ENCODE measurements at regions not wholly inside any gene's neighbourhood (a gene's known extent, or its start where the extent isn't known, plus 50 kb on each side); places are given as distances from the start of the nearest gene placed in this dataset.
"Not testable (repeated sequence)": the region's sequence is repeated elsewhere in the genome, so short reads cannot be mapped to it uniquely, and the experiment has no call there.

DNA sequence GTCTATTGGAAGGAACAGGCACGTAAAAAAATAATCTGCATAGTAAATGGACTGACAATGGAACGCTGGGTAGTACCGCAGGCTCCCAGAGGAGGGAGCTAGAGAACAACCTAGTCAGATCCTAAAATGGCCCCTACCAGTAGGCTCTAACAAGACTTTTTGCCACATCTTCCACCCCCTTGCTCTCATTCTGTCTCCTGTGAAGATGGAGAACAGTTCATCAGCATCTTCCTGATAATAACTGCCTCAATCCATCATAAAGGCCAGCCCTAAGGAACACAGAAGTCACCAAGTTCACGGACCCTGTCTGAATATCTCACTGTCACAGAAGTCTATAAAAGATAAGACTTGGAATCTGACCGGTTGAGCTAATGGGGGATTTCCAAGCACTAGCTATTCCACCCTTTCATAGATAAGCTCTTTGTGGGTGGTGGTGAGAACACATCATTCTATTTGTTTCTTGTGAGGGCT lies 133.4 kb downstream of the SLC1A3 start:
- DNase-seq: peak; percentile 19 to 64 (median 43)

DNA sequence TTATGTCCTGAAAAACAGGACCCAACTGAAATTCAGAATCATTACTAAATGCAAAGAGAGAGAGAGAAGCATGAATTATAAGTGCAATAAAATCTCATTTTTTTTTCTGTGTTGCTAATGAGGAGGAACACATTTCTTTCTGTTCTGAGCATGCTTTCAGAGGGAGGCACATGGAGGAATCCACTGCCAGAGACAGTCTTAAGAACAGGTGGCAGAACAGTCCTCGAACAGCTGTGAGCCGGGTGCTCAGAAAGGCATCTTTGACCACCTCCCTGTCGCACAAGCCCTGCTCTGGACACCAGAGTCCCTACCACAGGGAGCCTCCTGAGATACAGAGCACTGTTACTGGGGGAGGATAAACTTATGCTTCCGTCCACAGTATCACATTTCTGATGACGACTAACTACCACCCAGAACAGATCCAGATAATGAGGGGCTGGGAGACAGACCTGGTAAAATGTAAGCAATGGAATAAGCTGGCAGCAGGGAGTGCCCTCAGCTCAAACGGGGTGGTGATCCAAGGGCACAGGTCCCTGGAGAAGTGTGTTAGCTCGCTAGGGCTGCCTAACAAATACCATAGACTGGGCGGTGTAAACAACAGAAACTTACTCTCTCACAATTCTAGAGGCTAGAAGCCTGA lies 134.0 kb downstream of the SLC1A3 start:
- no peak for DNase-seq

DNA sequence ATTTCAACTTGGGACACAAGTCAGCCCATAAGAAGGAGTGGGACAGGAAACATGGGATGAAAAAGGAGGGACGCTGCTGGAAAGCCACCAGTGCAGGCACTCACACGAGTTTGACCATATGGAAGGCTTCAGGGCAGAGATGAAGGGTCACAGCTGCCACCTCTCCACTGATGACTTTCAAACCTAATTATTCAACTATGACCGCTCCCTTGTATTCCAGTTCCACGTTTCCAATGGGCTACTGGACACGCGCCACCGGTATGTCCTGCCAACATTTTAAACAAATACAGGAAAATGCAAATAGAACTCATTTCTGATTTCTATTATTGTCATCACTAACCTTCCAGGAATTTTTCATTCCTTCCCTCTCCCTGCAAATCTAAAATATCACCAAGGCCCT lies 134.7 kb downstream of the SLC1A3 start:
- no peak for DNase-seq

DNA sequence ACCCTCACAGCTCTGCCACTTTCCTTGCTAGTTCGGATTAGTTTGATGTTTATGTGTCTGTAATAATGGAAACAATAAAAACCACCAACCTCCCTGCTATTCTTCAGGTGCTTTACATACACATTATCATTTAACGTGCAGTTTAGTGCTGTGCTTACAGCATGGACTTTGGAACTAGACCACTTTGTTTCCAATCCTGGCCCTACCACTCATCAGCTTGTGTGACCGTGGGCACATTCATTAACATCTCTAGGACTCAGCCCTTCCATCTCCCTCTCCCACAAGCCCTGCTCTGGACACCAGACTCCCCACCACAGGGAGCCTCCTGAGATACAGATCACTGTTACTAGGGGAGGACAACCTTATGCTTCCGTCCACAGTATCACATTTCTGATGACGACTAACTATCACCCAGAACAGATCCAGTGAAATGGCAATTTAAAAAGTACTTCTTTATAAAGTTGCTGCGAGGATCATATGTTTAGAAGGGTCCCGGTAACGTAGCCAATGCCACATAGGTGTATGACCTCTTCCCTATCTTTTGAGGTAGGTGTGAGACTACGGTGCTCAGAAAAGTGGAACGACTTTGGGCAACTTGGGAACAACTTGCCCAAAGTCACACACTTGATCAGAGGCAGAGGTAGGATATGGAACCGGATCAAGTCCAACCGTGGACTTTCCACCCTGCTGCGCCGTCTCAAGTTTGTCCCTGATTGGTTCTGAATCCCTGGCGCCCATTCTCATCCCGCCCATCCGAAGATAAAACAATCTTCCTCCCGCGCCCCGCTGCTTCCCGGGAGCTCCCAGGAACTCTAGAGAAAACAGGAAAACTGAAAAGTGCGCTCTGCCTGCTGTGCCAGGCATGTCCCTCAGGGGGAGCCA lies 132.4 kb upstream of the NIPBL start:
- DNase-seq: no peak

DNA sequence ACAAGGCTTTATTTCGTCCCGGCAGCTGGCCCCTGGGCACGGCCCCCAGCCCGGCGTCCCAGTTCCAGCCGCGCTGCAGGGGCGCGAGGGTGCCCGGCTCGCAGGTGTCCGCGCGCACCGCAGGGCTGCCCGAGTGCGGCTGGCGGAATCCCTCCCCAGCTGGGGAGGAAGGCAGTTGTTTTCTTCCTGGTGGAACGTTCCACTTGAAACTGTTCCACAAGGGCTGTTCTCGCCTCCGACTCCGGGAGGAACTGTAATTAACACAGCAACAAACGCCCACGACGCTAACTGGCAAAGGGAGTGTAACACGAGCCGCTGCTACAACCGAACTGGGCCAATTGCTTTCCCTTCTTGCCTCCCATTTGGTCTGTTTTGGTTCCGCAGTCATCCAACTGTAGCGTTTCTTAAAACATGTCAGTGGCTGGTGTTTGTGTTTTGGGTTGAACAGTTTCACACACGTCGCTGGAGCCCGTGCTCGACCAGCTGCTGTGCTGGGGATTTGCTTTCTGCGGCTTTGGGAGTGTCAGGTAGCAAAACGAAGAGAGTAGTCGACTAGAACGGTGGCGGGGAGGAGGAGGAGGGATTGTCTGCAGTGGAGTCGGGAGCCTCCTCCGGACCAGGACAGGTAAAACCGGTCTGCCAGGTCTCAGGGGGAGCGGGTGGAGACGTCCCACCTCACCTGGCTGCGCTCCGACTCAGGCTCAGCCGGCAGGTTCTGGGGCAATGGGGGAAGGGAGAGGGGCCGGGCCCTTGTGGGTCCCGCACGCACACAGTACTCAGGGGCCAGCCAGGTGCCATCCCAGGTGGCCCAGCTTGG lies 131.6 kb upstream of the NIPBL start:
- peak in 1 of 5 experiments; percentile 26 for DNase-seq

DNA sequence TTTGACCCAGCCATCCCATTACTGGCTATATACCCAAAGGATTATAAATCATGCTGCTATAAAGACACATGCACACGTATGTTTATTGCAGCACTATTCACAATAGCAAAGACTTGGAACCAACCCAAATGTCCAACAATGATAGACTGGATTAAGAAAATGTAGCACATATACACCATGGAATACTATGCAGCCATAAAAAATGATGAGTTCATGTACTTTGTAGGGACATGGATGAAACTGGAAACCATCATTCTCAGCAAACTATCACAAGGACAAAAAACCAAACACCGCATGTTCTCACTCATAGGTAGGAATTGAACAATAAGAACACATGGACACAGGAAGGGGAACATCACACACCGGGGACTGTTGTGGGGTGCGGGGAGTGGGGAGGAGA lies 128.8 kb upstream of the NIPBL start:
- not testable (repeated sequence) for DNase-seq

DNA sequence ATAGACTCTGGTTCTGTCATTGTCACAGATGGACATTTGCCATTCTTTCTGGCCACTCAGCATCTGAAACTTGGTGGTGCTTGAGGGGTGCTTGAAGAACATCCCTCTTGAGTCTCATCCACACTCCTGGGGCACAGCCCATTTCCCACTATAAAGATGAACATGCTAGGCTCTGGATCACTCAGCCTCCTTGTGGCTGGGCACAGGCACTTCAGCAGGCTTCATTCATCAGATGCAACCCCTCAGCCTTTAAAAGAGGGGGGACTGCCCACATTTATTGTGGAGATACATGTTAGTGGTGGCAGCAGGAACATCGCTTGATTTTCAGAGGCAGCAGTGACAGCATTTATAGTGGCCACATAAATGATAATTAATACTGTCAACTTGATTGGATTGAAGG lies 124.7 kb upstream of the NIPBL start:
- DNase-seq: no peak

DNA sequence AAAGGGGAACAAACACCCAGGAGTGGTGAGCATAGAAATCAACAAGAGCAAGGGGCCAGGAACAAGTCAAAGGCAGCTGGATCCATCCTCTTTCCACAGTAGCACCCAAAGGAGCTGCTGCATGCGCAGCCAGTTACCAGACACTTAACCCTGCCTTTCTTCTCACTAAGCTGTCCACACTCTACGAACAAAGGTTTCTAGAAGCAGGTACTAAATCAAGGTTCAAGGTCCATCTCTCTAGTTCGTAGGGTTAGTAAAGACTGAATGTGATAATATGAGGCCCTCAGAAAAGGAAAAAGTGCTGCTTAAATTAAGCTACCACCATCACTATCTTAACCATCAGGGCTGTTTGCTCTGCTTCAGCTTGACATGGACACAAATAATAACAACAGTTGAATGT lies 121.2 kb upstream of the NIPBL start:
- DNase-seq: no peak

DNA sequence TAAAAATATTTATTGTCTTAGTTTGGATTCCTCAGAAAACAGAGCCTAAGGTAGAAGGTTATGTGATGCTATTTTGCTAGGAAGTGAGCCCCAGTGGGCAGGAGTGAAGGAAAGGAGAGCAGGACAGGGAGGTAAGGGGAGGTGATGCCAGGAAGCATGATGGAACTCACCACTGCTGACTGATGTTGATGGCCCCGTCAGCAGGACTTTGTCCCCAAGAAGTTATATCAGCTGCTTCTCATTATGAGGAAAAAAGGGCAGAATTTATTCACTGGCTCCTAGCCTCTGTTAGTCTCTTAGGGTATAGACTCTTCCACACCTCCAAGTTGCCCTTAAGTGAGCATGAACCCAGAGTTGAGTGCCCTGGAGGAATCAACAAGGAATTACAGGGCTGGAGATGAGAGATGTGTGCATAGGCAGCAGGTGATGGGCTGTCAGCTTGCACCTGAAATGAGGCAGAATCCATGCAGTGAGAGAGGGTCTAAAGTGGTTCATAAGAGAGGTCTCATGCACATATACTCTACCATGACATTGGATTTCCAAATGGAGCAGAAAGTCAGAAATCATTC lies 120.6 kb upstream of the NIPBL start:
- DNase-seq: no peak

DNA sequence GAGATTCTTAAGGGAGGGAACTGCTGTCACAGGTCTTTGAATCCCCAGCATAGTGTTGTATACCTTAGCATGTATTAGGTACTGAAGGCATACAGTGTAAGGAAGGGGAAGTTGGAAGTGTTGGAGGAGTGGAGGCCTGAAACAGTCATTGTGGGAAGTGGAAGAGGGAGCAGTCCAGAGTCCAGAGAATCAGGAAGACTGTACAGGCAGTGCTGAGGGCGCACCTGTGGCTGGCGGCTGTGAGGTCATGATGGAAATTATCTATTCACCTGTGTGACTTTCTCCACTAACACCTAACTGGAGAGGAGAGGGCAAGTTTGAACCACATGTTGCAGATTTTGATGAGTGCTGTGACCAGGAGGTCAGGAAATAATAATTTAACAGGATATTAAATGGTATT lies 119.7 kb upstream of the NIPBL start:
- DNase-seq: no peak

DNA sequence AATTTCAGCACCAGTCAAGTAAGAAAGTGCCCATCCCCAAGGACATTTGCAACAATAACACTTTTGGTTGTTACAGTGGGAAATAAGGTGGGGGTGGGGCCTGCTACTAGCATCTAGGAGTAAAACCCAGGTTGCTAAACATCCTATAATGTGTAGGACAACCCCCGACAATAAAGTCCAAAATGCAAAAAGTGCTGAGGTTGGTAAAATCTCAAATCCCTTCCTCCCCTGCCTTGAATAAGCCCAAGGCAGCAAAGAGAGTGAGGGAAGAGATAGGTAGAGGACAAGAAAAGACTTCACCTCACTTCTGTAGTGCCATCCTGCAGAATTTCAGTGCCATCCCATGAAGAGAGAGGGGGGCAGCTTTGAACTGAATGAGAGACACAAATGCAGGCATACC lies 117.5 kb upstream of the NIPBL start:
- DNase-seq: no peak

DNA sequence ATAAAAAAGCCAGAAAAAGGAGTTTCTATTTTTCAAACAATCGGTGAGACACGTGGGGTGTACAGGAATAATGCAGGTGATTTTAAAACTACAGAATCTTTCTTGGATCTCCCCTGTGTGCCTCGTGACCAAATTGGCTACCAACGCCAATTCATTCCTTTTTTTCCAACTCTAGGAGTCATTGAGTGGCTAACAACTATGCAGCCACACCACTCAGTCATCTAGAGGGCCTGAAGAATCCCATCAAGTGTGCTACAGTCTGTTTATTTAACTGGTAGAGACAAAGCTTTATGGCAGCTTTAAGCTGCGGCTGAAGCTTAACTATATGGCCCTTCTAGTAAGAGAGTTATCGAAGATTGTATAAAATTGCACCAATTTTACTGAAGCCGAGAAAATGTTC lies 113.1 kb upstream of the NIPBL start:
- DNase-seq: no peak

DNA sequence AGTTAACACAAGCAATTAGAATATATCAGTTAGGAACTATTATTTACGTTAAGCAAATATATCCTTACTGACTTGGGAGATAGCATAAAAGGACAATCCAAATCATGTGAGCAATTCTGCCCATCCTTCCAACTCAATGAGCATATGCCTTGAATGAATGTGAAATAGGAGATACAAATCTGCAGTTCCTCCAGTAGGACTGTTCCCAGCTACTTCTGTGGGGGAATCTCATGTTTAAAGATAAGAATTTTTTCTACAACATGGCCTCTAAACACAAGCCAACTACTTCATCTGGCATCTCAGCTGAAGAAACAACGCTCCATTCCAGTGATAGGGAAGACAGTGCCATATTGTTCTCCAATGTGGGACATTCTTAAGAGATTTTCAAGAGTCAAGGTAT lies 110.7 kb upstream of the NIPBL start:
- DNase-seq: no peak

DNA sequence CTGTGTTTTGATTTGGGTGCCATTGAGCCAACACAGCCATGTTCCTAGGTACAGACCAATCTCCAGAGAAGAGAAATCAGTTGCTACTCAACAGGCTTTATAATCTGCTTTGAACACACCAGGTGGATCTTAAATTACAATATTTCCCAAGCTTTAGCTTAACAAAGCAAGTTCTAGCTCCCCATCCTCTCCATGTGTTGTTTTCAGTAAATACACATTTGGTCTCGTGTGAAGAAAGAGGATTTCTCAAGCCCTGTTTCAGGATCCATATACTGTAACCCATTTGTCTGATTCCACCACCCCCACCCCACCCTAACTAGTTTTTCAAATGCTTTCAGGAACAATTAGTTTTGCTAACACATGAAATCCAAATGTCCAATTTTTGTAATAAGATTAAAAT lies 109.6 kb upstream of the NIPBL start:
- DNase-seq: no peak

DNA sequence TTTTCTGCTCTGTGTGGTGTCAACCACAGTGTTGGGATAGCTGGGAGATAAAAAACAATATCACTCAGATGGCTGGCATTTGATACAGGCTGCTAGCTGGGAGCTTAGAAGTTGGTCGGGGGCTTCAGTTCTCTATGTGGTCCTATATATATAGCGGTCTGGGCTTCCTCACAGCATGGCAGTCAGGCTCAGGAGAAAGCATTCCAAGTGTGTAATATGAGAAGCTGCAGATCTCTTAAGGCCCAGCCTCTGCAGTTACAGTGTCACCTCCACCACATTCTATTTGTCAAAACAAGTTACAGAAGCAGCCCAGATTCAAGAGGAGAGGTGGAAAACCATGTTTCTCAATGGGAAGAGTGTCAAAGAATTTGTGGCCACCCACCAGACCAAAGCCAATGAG lies 108.1 kb upstream of the NIPBL start:
- DNase-seq: no peak

DNA sequence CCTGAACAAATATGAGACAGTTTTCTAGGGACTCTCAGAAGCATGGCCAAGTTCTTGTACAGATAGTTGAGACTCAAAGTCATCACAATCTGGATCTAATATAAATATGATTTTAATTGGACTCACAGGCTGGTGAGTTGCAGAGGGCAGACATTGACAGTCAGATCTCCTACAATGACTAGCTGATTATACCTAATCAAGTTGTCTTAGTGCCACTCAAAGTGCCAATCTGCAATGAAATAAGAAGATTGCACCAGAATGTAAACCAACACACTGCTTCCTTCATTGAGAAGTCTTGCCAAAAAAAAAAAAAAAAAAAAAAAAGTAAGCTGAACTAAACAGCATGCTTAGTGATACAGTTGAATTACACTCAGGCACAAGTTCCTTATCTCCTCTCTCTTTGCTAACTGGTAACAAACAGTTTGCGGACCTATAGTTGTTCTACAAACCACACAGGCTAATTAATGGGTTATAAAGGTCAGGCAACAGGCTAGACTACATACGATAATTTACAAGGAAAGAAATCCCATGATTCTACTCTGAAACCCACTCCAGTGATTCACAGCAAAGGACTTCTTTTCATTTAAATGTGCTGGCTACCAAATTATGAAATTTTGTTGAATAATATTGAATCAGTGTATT lies 107.3 kb upstream of the NIPBL start:
- DNase-seq: no peak

DNA sequence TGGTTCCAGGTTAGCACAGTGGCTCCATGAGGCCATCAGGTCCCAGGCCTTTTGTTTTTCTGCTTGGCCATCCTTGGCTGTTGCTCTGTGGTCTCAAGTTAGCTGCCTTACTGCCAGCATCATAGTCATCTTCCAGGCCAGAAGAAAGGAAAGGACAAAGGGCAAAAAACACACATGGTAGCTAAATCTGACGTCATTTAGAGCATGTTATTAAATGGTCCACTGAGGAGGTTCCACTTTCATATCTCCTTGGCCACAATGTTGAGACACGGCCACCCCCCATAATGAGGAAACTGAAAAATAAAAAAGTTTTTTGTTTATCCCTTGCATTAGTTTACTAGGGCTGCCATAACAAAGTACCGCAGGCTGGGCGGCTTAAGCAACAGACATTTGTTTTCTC lies 106.4 kb upstream of the NIPBL start:
- DNase-seq: no peak

DNA sequence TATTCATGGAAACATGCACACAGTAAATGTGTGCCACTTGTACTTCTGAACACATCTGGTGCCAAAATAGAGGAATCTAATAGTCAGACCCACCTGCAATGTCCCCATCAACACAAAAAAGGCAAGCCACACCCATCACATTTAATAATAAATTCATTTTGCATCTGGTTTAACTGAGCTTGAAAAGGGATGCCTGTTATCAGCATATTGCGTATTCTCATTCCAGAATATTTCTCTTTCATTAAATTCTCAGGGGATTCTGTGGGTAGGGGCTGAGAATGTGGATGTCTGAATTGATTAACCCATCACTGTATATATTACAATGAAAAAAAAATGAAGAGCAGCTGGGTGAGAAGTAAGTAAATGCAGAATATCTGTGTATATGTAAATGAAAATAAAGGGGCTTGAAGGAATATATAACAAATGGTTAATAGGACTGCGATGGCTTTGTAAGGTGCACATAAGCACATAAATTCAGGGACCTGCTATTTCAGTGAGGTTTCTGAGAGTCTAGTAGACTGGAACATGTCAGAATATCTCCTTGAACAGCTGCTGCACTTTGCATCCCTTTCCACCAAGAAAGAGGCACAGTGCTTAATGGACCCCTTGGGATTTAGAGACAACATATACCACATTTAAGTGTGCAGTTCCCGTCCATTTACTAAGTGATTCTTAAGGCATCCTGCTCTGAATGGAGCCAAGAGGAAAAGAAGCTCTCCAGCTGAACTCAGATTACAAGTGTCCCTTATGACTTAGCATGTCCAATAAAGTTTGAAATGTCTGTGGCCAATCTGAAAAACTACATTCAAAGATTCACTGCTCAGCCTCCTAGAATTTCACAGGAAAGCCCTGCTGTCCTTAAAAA lies 104.1 kb upstream of the NIPBL start:
- no peak for DNase-seq

DNA sequence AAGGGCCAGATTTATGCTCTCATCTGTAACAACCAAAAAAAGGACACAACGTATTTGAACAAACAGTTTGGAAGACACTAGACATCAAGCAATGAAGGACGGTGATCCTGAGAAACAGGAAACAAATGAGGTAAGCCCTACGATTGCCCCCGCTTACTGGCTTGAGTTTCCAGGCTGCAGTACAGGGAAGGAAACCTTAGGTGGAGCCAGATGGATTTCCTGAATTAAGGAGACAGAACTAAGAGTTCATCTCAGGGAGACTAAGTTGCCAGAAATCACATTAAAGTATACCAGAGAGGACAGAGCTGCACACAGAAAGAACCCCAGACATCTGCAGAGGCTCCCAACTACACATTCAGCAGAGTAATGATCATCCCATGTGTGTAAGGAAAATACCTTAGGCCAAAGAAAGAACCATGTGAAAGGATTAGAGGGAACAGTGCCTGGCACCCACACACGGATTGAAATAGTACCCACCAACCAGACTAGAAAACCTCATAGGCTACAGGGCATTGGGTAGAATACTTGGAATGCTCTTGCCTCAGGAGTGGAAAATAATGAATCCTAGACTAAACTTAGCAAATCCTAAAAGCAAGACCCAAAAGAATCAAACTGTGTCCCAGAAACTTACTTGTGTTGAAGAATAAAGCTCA lies 99.3 kb upstream of the NIPBL start:
- no peak for DNase-seq

DNA sequence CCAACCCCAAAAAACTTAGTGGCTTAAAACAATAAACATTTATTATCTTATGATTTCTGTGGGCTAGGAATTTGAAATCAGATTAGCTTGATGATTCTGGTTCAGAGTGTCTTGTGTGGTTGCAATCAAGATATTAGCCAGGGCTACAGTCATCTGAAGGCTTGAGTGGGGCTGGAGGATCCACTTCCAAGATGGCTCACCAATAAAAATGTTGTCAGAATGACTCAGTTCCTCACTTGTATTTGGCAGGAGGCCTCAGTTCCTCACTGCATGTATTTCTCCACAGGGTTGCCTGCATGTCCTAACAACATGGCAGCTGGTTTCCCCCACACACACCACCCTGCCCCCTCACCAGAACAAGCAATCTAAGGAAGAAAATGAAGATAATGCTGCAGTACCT lies 98.2 kb upstream of the NIPBL start:
- no peak for DNase-seq

DNA sequence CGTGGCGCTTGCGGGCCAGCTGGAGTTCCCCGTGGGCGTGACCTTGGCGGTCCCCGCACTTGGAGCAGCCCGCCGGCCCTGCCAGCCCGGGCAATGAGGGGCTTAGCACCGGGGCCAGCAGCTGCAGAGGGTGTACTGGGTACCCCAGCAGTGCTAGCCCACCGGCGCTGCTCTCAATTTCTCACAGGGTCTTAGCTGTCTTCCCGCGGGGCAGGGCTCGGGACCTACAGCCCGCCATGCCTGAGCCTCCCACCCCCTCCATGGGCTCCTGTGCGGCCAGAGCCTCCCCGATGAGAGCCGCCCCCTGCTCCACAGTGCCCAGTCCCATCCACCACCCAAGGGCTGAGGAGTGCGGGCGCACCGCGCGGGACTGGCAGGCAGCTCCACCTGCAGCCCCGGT lies 94.0 kb upstream of the NIPBL start:
- DNase-seq: not testable (repeated sequence)
